NCI-H2196 (cell line): ENCODE measurements at regions not wholly inside any gene's neighbourhood (a gene's known extent, or its start where the extent isn't known, plus 50 kb on each side); places are given as distances from the start of the nearest gene placed in this dataset.
"Not testable (repeated sequence)": the region's sequence is repeated elsewhere in the genome, so short reads cannot be mapped to it uniquely, and the experiment has no call there.

Experiments used
- DNase-seq: peaks from one replicate; lab custom pipeline; 2025; ENCODE audit not compliant: unreplicated experiment; lab: John Stamatoyannopoulos, UW

GRCh38 chr12:40431169-40431568 lies 206.4 kb downstream of the LRRK2 start:
- DNase-seq, result no peak

GRCh38 chr12:40435251-40435650 lies 210.5 kb downstream of the LRRK2 start:
- no peak for DNase-seq

- no peak for DNase-seq
These were observed 211.2 kb downstream of the LRRK2 start for GRCh38 chr12:40435951-40436350.

GRCh38 chr12:40436564-40436963 lies 211.8 kb downstream of the LRRK2 start:
- no peak for DNase-seq

GRCh38 chr12:40439771-40440492 lies 215.1 kb downstream of the LRRK2 start:
- DNase-seq, result no peak

- DNase-seq, result no peak
These were observed 219.4 kb downstream of the LRRK2 start for GRCh38 chr12:40444174-40444573.

- DNase-seq, result no peak
These were observed 221.6 kb downstream of the LRRK2 start for GRCh38 chr12:40446385-40446784.

- DNase-seq, result not testable (repeated sequence)
These were observed 223.7 kb downstream of the LRRK2 start for GRCh38 chr12:40448523-40448922.

GRCh38 chr12:40451661-40452060 lies 226.9 kb downstream of the LRRK2 start:
- DNase-seq, result no peak

- DNase-seq, result no peak
These were observed 228.1 kb upstream of the CNTN1 start for GRCh38 chr12:40464121-40464520.

- no peak for DNase-seq
These were observed 222.5 kb upstream of the CNTN1 start for GRCh38 chr12:40469736-40470135.

GRCh38 chr12:40473962-40474361 lies 218.3 kb upstream of the CNTN1 start:
- DNase-seq, result no peak

GRCh38 chr12:40474630-40475029 lies 217.6 kb upstream of the CNTN1 start:
- DNase-seq, result no peak

GRCh38 chr12:40499856-40500255 lies 192.4 kb upstream of the CNTN1 start:
- DNase-seq, result no peak

GRCh38 chr12:40502322-40502721 lies 189.9 kb upstream of the CNTN1 start:
- no peak for DNase-seq

GRCh38 chr12:40505327-40505726 lies 186.9 kb upstream of the CNTN1 start:
- DNase-seq, result no peak

- no peak for DNase-seq
These were observed 183.8 kb upstream of the CNTN1 start for GRCh38 chr12:40508421-40508820.

- no peak for DNase-seq
These were observed 180.9 kb upstream of the CNTN1 start for GRCh38 chr12:40511341-40511740.

GRCh38 chr12:40515041-40515816 lies 177.0 kb upstream of the CNTN1 start:
- DNase-seq, result no peak

GRCh38 chr12:40522837-40523236 lies 169.4 kb upstream of the CNTN1 start:
- no peak for DNase-seq

GRCh38 chr12:40525054-40525453 lies 167.2 kb upstream of the CNTN1 start:
- DNase-seq, result no peak

- DNase-seq, result no peak
These were observed 157.4 kb upstream of the CNTN1 start for GRCh38 chr12:40534828-40535227.
